GM12873 (cell line): ENCODE measurements at regions not wholly inside any gene's neighbourhood (a gene's known extent, or its start where the extent isn't known, plus 50 kb on each side); places are given as distances from the start of the nearest gene placed in this dataset.

Source experiments
- CTCF ChIP-seq: IDR thresholded peaks from 2 replicates; pipeline ENCODE4 v1.5.1; 2012; ENCODE audit warnings: low read depth, mild to moderate bottlenecking, moderate library complexity, low read length, control low read depth; ENCODE audit not compliant: insufficient read depth; ENCODE audit errors: missing control alignments

DNA sequence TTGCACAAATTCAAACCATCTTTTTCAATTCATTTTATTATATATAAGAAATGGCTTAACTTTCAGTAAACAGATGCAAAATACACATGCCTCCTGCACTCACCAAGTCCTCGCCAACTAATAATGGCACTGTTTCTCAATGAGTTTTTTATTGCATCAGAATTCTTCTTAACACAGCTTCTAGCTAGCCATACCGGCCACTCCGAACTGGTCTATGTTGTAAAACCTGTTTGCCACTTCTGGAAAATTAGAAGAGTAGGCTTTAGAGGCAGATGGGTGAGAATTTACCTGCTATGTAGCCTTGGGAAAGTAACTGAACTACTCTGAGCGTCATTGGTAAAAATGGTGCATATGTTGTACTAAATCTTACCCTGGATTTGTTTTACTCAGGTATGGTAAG lies 100.6 kb upstream of the LHCGR start:
- no peak for TF ChIP-seq CTCF

- TF ChIP-seq CTCF, result no peak
Observed at GRCh38 chr2:48855142-48855541, 99.6 kb upstream of the LHCGR start.

DNA sequence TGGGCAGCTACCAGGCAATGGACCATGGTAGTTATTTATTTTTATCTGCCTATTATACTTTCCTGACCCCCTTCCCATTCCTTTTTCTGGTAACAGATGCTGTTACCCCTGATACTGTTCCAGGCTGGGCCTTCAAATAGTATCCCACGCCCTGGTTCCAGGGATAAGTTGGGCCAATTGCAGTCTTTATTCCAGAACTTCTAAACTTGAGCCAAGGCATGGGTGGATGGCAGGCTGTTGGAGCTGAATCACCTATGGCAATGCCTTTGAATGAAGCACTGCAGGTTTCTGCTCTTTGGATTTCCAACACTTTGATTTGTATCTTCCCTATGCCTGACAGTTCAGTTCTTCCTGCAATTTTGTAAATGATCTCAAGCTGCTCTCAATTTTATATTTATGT lies 99.2 kb upstream of the LHCGR start:
- TF ChIP-seq CTCF, result no peak

GRCh38 chr2:48852938-48853337 lies 97.4 kb upstream of the LHCGR start:
- no peak for TF ChIP-seq CTCF

DNA sequence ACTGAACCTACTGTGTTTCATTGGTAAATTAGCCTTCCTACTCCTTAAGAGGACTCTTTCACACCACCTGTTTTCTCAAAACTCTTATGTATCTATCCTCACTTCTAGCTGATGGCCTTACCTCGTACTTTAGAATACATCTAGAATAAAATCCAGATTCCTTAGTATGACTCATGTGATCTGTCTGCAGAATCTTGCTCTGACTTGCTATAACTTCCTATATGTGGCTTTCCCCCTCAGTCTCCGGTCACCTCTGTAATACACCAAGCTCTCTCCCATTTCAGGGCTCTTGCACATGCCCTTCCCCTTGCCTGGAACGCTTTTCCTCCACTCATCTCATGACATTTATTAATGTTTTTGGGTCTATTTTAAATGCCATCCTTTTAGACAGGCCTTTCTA lies 95.6 kb upstream of the LHCGR start:
- TF ChIP-seq CTCF, result no peak

GRCh38 chr2:48849770-48850169 lies 94.2 kb upstream of the LHCGR start:
- TF ChIP-seq CTCF, result no peak

DNA sequence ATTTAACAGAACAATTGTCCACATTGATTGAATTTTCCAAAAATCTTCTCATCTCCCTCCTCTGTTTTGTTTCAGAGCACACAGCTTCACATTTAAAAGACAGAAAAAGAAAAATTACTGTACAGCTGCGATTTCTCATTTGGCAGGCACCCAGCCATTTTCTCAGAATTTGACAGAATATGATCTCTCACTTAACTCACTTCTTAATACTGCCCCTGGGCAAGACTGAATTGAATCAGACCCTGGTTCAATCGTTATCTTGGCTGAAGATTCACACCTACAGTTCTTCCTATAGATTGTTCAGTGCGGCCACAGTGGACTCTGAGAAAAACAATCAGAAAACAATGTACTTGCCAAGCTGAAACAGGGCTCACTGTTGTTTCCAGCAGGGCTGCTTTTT lies 90.2 kb upstream of the LHCGR start:
- no peak for TF ChIP-seq CTCF

- no peak for TF ChIP-seq CTCF
Observed at GRCh38 chr2:48844417-48845155, 89.1 kb upstream of the LHCGR start.
